Stimulated activated CD8-positive, alpha-beta memory T cell treated with anti-CD3 and anti-CD28 coated beads, Interleukin-4, amount 100 ng/mL, for 24 hours (primary cell): ENCODE measurements at regions not wholly inside any gene's neighbourhood (a gene's known extent, or its start where the extent isn't known, plus 50 kb on each side); places are given as distances from the start of the nearest gene placed in this dataset.
"Not testable (repeated sequence)": the region's sequence is repeated elsewhere in the genome, so short reads cannot be mapped to it uniquely, and the experiment has no call there.

ENCODE experiments used
- DNase-seq: peaks from one replicate; pipeline ENCODE4 v3.0.0-alpha.2; 2020; ENCODE audit warnings: low read depth

DNA sequence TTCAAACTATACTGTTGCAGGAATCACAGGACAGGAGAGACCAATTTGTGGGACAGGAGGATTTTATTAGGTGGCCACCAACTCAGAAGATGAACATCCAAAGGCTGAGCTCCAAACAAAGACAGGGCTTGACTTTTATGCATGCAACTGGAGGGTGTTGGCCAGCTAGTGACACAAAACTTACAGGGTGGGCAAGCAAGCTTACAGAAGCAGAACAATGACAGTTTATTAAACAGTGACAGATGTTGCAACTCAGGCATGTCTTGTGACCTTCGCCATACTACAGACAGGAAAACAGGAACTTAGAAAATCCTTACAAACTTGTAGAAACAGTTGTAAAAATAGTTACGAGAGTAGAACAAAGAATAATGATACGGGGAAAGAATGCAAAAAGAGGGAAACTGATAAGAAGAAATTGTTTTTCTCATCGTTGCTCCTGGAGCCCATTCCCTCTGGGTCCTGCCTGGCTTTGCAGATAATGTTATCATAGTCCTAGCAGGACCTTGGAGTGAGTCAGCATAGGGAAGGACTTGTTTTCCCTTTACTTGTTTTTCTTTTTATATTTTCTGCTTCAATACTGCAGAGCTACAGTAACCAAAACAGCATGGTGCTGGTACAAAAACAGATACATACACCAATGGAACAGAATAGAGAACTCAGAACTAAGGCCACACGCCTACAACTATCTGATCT, 2083.0 kb upstream of the ACO1 start:
- DNase-seq, result no peak

- no peak for DNase-seq
Measured at GRCh38 chr9:30310711-30311110, 2073.7 kb upstream of the ACO1 start.

DNA sequence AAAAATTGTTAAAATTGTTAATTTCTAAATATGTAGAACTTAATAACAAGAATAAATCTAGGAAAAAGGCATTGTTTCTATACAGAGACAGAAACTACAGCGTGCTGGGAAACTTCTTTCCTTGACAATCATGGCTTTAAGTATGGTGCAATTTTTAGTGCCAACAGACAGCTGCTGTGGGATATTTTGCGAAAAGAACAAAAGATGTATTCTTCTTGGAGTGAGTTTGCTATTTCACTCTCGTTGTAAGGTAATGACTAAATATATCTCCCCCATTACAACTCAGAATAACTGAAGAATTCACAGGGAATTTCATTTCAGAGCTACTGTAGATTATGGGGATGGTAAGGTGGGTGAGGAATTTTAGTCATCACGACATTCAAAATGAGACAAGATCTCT, 2055.0 kb upstream of the ACO1 start:
- no peak for DNase-seq

DNA sequence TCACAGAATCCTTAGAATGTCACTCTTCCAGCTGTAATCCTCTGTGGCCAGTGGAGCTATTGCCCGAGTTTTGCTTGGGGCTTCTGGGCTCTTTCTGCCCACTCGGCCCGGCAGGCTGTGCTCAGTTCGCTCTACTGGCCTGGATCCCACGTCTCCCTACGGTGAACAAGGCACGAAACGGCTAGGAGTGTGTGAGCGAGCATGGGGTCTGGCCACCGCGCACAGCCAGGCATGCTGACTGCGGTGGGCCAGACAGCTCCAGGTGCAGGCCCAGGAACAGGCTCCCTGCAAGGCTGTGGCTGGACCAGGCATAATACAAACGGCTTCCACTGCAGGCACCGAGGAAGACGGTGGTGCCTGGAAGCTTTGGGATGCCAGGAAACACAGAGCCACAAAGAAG, 2035.5 kb upstream of the ACO1 start:
- DNase-seq, result no peak

- DNase-seq, result no peak
Measured at GRCh38 chr9:30349526-30350513, 2034.6 kb upstream of the ACO1 start.

- DNase-seq, result no peak
Measured at GRCh38 chr9:30356221-30356620, 2028.2 kb upstream of the ACO1 start.

DNA sequence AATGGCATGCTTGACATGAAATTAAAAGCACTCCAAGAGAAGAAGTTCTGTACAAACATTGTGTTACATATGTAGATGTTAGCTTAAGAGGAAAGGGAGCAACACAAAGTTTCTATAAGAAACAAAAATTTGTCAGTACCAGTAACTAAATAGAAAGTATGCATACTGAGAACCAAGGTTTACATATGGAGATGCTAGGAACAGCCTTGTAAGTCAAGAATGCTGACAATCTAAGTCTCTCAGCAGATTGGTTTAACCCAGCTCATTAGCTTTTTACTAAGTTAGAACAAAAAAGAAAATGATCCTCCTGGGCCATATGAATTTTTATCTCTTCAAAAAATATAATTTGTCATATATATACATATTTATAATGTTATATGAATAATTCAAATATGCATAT, 2022.1 kb upstream of the ACO1 start:
- no peak for DNase-seq

DNA sequence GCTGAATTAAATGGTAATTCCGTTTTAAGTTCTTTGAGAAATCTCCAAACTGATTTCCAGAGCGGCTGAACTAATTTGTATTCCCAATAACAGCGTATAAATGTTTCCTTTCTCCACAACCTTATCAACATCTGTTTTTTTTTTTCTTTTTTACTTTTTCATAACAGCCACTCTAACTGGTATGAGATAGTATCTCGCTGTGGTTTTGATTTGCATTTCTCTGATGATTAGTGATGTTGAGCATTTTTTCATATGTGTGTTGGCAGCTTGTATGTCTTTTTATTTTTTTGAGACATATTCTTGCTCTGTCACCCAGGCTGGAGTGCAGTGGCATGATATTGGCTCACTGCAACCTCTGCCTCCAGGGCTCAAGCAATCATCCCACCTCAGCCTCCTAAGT, 2018.3 kb upstream of the ACO1 start:
- not testable (repeated sequence) for DNase-seq

DNA sequence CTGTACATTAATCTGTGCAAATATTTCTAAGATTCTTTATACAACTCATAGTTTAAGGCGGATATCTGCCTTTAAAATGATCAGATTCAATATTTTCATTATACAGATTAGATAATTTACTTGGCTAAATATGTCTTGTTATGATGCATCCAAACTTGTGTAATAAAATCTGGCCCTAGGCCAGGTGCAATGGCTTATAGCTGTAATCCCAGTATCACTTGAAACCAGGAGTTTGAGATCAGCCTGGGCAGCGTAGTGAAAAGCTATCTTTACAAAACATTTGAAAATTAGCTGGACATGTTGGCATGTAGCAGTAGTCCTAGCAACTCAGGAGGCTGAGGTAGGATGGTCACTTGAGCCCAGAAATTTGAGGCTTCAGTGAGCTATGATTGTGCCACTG, 2002.2 kb upstream of the ACO1 start:
- DNase-seq, result no peak

GRCh38 chr9:30410273-30410672, 1974.2 kb upstream of the ACO1 start:
- no peak for DNase-seq

DNA sequence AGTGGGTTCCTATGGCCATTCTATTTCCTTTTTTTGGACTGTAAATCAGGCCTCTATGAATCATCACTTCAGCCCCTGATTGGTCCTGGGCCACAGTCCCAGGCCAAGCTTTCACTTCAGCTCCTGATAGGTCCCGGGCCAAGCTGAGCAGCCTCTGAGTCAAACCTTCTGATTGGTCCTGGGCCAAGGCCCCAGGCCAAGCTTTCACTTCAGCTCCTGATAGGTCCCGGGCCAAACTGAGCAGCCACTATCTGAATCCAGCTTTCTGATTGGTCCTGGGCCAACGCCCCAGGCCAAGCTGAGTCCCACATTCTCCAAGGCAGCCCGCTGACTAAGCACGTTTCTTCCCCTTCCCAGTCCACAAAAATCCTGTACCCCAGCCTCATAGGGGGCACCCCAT, 1972.9 kb upstream of the ACO1 start:
- no peak for DNase-seq

GRCh38 chr9:30459156-30459555, 1925.3 kb upstream of the ACO1 start:
- DNase-seq, result no peak

GRCh38 chr9:30476826-30477225, 1907.6 kb upstream of the ACO1 start:
- DNase-seq, result no peak

GRCh38 chr9:30478684-30479083, 1905.8 kb upstream of the ACO1 start:
- DNase-seq, result no peak

DNA sequence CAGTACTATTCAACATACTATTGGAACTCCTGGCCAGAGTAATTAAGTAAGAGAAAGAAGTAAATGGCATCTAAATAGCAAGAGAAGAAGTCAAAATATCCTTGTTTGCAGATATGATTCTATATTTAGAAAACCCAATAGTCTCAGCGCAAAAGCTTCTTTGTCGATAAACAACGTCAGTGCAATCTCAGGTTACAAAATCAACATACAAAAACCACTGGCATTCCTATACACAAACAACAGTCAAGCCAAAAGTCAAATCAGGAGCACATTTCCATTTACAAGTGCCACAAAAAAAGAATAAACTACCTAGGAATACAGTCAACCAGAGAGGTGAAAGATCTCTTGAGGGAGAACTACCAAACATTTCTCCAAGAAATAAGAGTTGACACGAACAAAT, 1901.9 kb upstream of the ACO1 start:
- no peak for DNase-seq

GRCh38 chr9:30484690-30485089, 1899.8 kb upstream of the ACO1 start:
- DNase-seq, result no peak

DNA sequence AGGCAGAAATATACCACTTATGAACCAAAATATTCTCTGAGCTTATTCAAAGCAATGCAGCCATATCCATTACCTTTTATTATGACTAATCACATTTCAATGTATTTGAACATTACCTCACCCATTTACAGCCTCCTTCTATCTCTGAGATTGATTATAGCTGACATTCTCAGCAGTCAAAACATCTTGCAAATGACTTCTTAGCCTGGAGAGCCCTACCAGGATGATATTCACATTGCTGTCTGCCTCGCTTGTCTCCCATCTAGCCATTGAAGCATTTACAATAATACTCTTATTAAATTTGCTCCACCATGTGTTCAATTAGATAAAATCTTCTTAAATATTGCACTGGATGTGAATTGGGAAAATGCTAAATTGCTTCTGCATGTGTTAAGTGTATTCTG, 1879.9 kb upstream of the ACO1 start:
- DNase-seq, result no peak

DNA sequence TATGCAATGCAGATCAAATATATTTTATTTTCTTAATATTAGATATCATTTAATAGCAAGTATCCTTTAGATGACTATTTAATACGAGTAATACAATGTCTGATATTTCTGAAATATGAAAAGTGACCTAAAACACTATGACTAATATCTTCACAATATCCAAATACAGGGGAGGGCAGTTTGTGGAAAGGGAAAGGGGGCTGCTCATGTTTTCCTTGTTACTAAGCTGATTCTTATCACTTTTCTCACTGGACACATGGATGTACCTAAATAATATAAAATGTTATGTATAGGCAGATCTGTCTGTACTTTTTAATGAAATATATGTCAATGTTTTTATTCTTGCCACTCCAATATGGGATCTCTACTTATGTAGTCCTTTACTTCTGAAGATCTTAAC, 1879.1 kb upstream of the ACO1 start:
- DNase-seq, result no peak

- DNase-seq, result no peak
Measured at GRCh38 chr9:30506749-30507148, 1877.7 kb upstream of the ACO1 start.

GRCh38 chr9:30507166-30507565, 1877.3 kb upstream of the ACO1 start:
- DNase-seq, result no peak

GRCh38 chr9:30511666-30512065, 1872.8 kb upstream of the ACO1 start:
- DNase-seq, result no peak

DNA sequence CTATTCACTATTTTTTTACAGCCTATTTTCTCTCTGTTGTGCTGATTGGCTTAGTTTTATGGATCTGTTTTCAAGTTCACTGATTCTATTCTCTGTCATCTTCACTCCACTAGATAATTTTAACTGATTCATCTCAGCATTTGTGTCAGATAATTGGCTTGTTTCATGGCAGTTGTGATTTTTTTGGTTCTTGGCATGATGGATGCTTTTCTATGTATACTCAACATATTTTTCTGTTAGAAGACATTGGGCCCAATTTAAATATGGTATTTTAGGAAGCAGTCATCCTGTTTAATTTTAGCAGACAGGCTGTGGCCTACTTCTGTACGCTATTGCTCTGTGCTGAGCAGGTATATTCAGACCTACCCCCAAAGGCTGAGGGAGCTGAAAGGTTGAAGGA, 1865.3 kb upstream of the ACO1 start:
- no peak for DNase-seq

- no peak for DNase-seq
Measured at GRCh38 chr9:30519756-30520155, 1864.7 kb upstream of the ACO1 start.
